Activated B cell treated with CpG ODN at 0.5 μM for 24 hours (primary cell): ENCODE measurements at regions not wholly inside any gene's neighbourhood (a gene's known extent, or its start where the extent isn't known, plus 50 kb on each side); places are given as distances from the start of the nearest gene placed in this dataset.

Experiments used
- ATAC-seq: fragments of 200-7000 bp; cut with Tn5 transposase; one replicate; pipeline ENCODE4 v1.10.0; 2021; ENCODE audit warnings: low read depth, mild to moderate bottlenecking, moderate library complexity
- CTCF ChIA-PET: fragments of 350-600 bp; sonication (Branson Sonifier 250); formaldehyde crosslinking; loops from one replicate; lab custom pipeline; 2021; ENCODE audit warnings: antibody characterized with exemption; lab: Charles Lee
- POLR2A ChIA-PET: fragments of 350-600 bp; sonication (Branson Sonifier 250); formaldehyde crosslinking; loops from one replicate; lab custom pipeline; 2021; ENCODE audit warnings: antibody characterized with exemption; lab: Charles Lee
- DNase-seq: peaks from one replicate; pipeline ENCODE4 v3.0.0; 2022
- H3K27ac Mint-ChIP-seq: one replicate; pipeline ENCODE4 v1.8.0; 2020; ENCODE audit warnings: mixed read lengths
- H3K27me3 Mint-ChIP-seq: one replicate; pipeline ENCODE4 v1.8.0; 2021; ENCODE audit warnings: mixed read lengths
- H3K36me3 Mint-ChIP-seq: one replicate; pipeline ENCODE4 v1.8.0; 2021; ENCODE audit warnings: low read depth, mixed read lengths
- H3K4me1 Mint-ChIP-seq: one replicate; pipeline ENCODE4 v1.8.0; 2021; ENCODE audit warnings: mixed read lengths
- H3K4me3 Mint-ChIP-seq: one replicate; pipeline ENCODE4 v1.8.0; 2020; ENCODE audit warnings: mild to moderate bottlenecking, mixed read lengths
- H3K9me3 Mint-ChIP-seq: one replicate; pipeline ENCODE4 v1.8.0; 2020; ENCODE audit warnings: mixed read lengths
- intact Hi-C: fragments of 100-400 bp; cut with micrococcal nuclease; formaldehyde crosslinking; loops from one replicate; pipeline ENCODE4 v1.15.1; 2024
- TF ChIP-seq, protein P1 (sequence below): fragments of 200-600 bp; IDR thresholded peaks from one replicate; pipeline ENCODE4 v1.8.0; 2022; ENCODE audit warnings: antibody characterized with exemption, mild to moderate bottlenecking

GRCh38 chr5:169411786-169412430 lies 111.0 kb upstream of the SLIT3 start:
- peaks cover 3% of the 10 kb centered on the region for H3K4me1 Mint-ChIP-seq
- POLR2A ChIA-PET = no interaction called here
- TF ChIP-seq, protein P1, sequence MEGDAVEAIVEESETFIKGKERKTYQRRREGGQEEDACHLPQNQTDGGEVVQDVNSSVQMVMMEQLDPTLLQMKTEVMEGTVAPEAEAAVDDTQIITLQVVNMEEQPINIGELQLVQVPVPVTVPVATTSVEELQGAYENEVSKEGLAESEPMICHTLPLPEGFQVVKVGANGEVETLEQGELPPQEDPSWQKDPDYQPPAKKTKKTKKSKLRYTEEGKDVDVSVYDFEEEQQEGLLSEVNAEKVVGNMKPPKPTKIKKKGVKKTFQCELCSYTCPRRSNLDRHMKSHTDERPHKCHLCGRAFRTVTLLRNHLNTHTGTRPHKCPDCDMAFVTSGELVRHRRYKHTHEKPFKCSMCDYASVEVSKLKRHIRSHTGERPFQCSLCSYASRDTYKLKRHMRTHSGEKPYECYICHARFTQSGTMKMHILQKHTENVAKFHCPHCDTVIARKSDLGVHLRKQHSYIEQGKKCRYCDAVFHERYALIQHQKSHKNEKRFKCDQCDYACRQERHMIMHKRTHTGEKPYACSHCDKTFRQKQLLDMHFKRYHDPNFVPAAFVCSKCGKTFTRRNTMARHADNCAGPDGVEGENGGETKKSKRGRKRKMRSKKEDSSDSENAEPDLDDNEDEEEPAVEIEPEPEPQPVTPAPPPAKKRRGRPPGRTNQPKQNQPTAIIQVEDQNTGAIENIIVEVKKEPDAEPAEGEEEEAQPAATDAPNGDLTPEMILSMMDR = no peak
- intact Hi-C loops = no loop called here
- no peaks in the 10 kb centered on the region for H3K36me3 Mint-ChIP-seq
- no peaks in the 10 kb centered on the region for H3K27me3 Mint-ChIP-seq
- H3K4me3 Mint-ChIP-seq = no peak overlapping the region
- H3K27ac Mint-ChIP-seq = no peak overlapping the region
- DNase-seq (no peak), ATAC-seq (no peak)
- CTCF ChIA-PET = no interaction called here
- no peaks in the 10 kb centered on the region for H3K9me3 Mint-ChIP-seq

GRCh38 chr5:169410996-169411783 lies 110.3 kb upstream of the SLIT3 start:
- ChIA-PET POLR2A (no interaction called here), CTCF (no interaction called here)
- no peaks in the 10 kb centered on the region for H3K27me3 Mint-ChIP-seq
- TF ChIP-seq, protein P1 = no peak
- intact Hi-C loops = no loop called here
- no peak for DNase-seq
- no peaks in the 10 kb centered on the region for H3K36me3 Mint-ChIP-seq
- H3K4me1 Mint-ChIP-seq = no peaks in the 10 kb centered on the region
- no peak overlapping the region for H3K27ac Mint-ChIP-seq
- no peak for ATAC-seq
- no peak overlapping the region for H3K4me3 Mint-ChIP-seq
- H3K9me3 Mint-ChIP-seq = no peaks in the 10 kb centered on the region

- intact Hi-C loops = no loop called here
- ChIA-PET CTCF (no interaction called here), POLR2A (no interaction called here)
- H3K9me3 Mint-ChIP-seq = no peaks in the 10 kb centered on the region
- H3K27ac Mint-ChIP-seq = no peak overlapping the region
- H3K4me3 Mint-ChIP-seq = no peak overlapping the region
- no peak for ATAC-seq
- TF ChIP-seq, protein P1 = no peak
- no peaks in the 10 kb centered on the region for H3K27me3 Mint-ChIP-seq
- DNase-seq = no peak
- H3K36me3 Mint-ChIP-seq = no peaks in the 10 kb centered on the region
- no peaks in the 10 kb centered on the region for H3K4me1 Mint-ChIP-seq
These were observed 107.8 kb upstream of the SLIT3 start for GRCh38 chr5:169408731-169409130.

- no peak for DNase-seq
- no peaks in the 10 kb centered on the region for H3K4me1 Mint-ChIP-seq
- ChIA-PET CTCF (no interaction called here), POLR2A (no interaction called here)
- no peak overlapping the region for H3K4me3 Mint-ChIP-seq
- no peaks in the 10 kb centered on the region for H3K27me3 Mint-ChIP-seq
- ATAC-seq = no peak
- H3K27ac Mint-ChIP-seq = no peak overlapping the region
- TF ChIP-seq, protein P1 = no peak
- H3K36me3 Mint-ChIP-seq = no peaks in the 10 kb centered on the region
- H3K9me3 Mint-ChIP-seq = no peaks in the 10 kb centered on the region
- intact Hi-C loops = no loop called here
These were observed 107.2 kb upstream of the SLIT3 start for GRCh38 chr5:169408171-169408570.

- TF ChIP-seq, protein P1 = no peak
- Mint-ChIP-seq H3K9me3 (no peaks in the 10 kb centered on the region), H3K27ac (no peak overlapping the region), H3K36me3 (no peaks in the 10 kb centered on the region), H3K27me3 (peaks cover 3% of the 10 kb centered on the region), H3K4me1 (no peaks in the 10 kb centered on the region), H3K4me3 (no peak overlapping the region)
- CTCF ChIA-PET = no interaction called here
- ATAC-seq = no peak
- POLR2A ChIA-PET = no interaction called here
- intact Hi-C loops = no loop called here
- DNase-seq = no peak
These were observed 103.3 kb upstream of the SLIT3 start for GRCh38 chr5:169404223-169404622.
